PFSK-1 (cell line): ENCODE measurements at regions not wholly inside any gene's neighbourhood (a gene's known extent, or its start where the extent isn't known, plus 50 kb on each side); places are given as distances from the start of the nearest gene placed in this dataset.

Source experiments
- FOXP2 ChIP-seq: optimal IDR thresholded peaks from 2 replicates; pipeline ENCODE3; 2011; ENCODE audit warnings: borderline replicate concordance, control low read depth, inconsistent platforms; ENCODE audit not compliant: insufficient read depth; ENCODE audit errors: extremely low read length, extremely low read depth
- POLR2AphosphoS5 ChIP-seq: IDR thresholded peaks from 2 replicates; pipeline ENCODE4 v1.6.1; 2012; ENCODE audit warnings: low read depth, mild to moderate bottlenecking, control low read depth, low read length, moderate library complexity
- SIN3A ChIP-seq: IDR thresholded peaks from 2 replicates; pipeline ENCODE4 v1.6.1; 2012; ENCODE audit warnings: mild to moderate bottlenecking, low read length, moderate library complexity, borderline replicate concordance; ENCODE audit not compliant: insufficient read depth
- TAF1 ChIP-seq: IDR thresholded peaks from 2 replicates; pipeline ENCODE4 v1.6.1; 2012; ENCODE audit warnings: low read length, control low read depth, borderline replicate concordance; ENCODE audit not compliant: insufficient read depth
- TF ChIP-seq, protein P1 (sequence below), 2 experiments: IDR thresholded peaks; 2 replicates each; pipeline versions ENCODE4 v1.6.1 to v1.8.0; 2011 to 2012; ENCODE audit warnings: low read depth in 2 of 2, low read length in 2 of 2, control low read depth in 1 of 2, inconsistent platforms in 1 of 2, mild to moderate bottlenecking in 1 of 2, moderate library complexity in 1 of 2; ENCODE audit not compliant: insufficient read depth in 1 of 2

DNA sequence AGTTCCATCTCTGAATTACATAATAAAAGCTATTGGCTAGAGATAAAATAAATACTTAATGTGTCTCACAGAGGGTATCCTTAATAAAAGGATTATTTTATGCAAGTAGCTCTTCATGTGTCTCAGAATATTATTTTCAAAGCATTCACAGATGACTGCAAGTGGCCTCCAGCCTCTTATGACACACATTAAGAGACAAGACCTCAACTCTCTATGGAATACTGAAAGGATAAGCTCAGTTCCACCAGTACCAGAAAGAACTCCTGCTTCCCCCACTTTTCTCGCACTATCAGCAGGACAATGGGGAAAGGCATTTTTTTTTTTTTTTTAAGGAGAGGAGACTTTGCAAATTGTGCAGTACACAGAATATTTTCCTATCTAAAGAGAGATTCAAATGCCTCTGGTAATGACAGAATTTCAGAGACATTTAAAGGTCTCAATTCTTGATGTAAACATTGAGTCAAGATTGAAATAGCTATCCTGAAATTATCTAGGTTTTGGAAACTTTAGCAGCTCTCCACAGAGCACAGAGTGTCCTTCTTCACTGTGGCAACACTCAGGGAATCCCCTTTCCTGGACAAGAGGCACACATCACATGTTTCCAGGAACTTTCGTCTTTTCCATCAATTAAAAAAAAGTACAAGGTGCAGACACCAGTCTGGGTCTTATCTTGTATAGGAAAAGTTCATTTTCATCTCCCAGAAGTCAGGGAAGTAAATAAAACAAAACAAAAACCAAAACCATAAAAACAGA lies 122.0 kb upstream of the ANK3 start:
- TF ChIP-seq, protein P1, sequence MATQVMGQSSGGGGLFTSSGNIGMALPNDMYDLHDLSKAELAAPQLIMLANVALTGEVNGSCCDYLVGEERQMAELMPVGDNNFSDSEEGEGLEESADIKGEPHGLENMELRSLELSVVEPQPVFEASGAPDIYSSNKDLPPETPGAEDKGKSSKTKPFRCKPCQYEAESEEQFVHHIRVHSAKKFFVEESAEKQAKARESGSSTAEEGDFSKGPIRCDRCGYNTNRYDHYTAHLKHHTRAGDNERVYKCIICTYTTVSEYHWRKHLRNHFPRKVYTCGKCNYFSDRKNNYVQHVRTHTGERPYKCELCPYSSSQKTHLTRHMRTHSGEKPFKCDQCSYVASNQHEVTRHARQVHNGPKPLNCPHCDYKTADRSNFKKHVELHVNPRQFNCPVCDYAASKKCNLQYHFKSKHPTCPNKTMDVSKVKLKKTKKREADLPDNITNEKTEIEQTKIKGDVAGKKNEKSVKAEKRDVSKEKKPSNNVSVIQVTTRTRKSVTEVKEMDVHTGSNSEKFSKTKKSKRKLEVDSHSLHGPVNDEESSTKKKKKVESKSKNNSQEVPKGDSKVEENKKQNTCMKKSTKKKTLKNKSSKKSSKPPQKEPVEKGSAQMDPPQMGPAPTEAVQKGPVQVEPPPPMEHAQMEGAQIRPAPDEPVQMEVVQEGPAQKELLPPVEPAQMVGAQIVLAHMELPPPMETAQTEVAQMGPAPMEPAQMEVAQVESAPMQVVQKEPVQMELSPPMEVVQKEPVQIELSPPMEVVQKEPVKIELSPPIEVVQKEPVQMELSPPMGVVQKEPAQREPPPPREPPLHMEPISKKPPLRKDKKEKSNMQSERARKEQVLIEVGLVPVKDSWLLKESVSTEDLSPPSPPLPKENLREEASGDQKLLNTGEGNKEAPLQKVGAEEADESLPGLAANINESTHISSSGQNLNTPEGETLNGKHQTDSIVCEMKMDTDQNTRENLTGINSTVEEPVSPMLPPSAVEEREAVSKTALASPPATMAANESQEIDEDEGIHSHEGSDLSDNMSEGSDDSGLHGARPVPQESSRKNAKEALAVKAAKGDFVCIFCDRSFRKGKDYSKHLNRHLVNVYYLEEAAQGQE (IDR thresholded peaks at IDR 0.05; ENCODE audit: insufficient read depth in 1 of 2, low read depth in 2 of 2, low read length in 2 of 2), result no peak
- TF ChIP-seq SIN3A (no peak), POLR2AphosphoS5 (no peak), FOXP2 (no peak), TAF1 (no peak)

DNA sequence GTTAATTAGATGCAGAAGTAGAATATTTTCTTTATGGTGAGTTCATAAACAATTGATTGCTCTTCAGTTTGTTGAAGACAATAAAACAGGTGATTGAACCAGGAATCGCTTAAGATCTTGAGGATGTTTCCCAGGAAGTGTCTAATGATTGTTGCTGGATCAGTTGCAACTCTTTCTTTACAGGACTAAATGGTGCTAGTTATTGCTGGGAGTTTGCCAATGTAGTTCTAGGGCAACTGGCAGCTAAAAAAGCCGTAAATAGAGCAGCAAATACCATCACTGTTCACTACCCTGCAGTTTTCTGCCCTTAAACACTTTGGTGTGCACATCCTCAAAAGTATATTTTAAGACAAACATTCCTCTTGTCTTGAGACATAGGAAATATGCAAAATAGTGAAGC lies 119.2 kb upstream of the ANK3 start:
- no peak for TF ChIP-seq SIN3A
- TF ChIP-seq FOXP2, result no peak
- no peak for TF ChIP-seq TAF1
- TF ChIP-seq, protein P1 (IDR thresholded peaks at IDR 0.05; ENCODE audit: insufficient read depth in 1 of 2, low read depth in 2 of 2, low read length in 2 of 2), result no peak
- no peak for TF ChIP-seq POLR2AphosphoS5

DNA sequence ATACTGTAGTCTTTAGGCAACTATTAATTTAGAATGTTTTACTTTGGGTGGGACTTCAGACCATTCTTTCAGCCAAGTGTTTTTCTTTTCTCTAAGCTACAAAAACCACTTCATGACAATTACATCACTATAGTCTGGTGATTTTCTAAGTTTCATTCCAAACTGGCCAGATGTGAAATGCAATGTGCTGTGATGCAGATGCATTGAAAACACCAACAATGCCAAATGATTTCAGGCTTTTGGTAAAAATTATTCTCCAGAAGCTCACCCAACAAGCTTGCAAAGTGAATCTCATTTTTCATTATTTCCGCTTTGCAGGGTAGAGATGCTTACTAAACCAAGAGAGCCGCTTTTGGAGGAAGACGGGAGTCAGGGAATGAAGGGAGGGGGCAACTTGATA lies 118.4 kb upstream of the ANK3 start:
- TF ChIP-seq SIN3A (no peak), POLR2AphosphoS5 (no peak), FOXP2 (no peak), TAF1 (no peak)
- TF ChIP-seq, protein P1 (IDR thresholded peaks at IDR 0.05; ENCODE audit: insufficient read depth in 1 of 2, low read depth in 2 of 2, low read length in 2 of 2), result no peak

DNA sequence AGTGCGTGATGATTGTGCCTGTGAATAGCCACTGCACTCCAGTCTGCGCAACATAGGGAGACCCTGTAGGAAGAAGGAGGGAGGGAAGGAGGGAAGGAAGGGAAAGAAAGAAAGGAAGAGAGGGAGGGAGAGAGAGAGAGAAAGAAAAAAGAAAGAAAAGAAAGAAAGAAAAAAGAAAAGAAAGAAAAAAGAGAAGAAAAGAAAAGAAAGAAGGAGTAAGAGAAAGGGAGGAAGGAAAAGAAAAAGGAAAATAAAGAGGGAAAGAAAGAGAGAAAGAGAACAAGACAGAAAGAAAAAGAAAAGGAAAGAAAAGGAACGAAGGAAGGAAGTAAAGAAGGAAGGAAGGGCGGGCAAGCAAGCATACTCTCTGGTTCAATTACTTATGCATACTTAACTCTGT lies 112.9 kb upstream of the ANK3 start:
- TF ChIP-seq POLR2AphosphoS5 (no peak), SIN3A (no peak), FOXP2 (no peak), TAF1 (no peak)
- TF ChIP-seq, protein P1 (IDR thresholded peaks at IDR 0.05; ENCODE audit: insufficient read depth in 1 of 2, low read depth in 2 of 2, low read length in 2 of 2), result no peak

DNA sequence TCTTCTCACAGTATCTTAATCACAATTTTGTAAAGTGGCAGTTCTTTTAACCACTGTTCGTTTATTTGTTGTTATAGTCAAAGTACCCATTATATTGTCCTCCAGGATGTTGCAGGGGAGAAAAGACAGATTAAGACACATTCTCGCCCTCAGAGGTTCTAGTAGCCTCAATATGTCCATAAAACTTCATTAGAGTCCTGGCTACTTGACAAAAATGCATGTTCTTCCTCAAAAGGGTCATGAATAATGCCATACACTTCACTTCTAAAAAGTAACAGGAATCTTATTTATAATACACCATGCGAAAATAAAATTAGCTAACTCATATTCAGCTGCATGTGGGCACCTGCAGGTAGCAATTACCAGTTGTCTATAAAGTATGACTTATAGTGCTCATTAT lies 109.3 kb upstream of the ANK3 start:
- TF ChIP-seq, protein P1 (IDR thresholded peaks at IDR 0.05; ENCODE audit: insufficient read depth in 1 of 2, low read depth in 2 of 2, low read length in 2 of 2), result no peak
- TF ChIP-seq FOXP2 (no peak), SIN3A (no peak), TAF1 (no peak), POLR2AphosphoS5 (no peak)
